H1 (cell line): ENCODE measurements at regions not wholly inside any gene's neighbourhood (a gene's known extent, or its start where the extent isn't known, plus 50 kb on each side); places are given as distances from the start of the nearest gene placed in this dataset.

ENCODE experiments used
- CTCF ChIP-seq, 3 experiments: IDR thresholded peaks; 1 replicate in 2 of 3; 2 replicates in 1 of 3; pipeline versions ENCODE4 v1.5.1 to v1.6.1; 2011; ENCODE audit warnings: low read length in 3 of 3, mild to moderate bottlenecking in 3 of 3, inconsistent platforms in 2 of 3, low read depth in 1 of 3, moderate library complexity in 1 of 3; ENCODE audit not compliant: insufficient read depth in 1 of 3; ENCODE audit errors: control extremely low read depth in 1 of 3
- GTF2F1 ChIP-seq: IDR thresholded peaks from 2 replicates; pipeline ENCODE4 v1.6.1; 2012; ENCODE audit warnings: low read depth, low read length, improper control_type of control experiment, borderline replicate concordance
- TF ChIP-seq, protein P1 (sequence below): IDR thresholded peaks from 2 replicates; pipeline ENCODE4 v1.6.1; 2012; ENCODE audit warnings: inconsistent platforms

DNA sequence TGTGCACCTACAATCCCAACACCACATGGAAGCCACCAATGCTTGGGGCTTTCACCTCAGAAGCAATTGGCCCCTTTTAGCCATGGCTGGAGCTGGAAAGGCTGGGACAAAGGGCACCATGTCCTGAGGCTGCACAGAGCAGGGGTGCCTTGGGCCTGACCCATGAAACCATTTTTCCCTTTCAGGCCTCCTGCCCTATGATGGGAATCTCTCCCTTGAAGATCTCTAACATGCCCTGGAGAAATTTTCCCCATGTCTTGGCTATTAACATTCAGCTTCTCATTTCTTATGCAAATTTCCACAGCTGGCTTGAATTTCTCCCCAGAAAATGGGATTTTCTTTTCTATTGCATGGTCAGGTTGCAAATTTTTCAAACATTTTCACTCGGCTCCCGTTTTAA, 823.6 kb downstream of the GALC start (continued):
- TF ChIP-seq CTCF (IDR thresholded peaks at IDR 0.05; ENCODE audit: control extremely low read depth in 1 of 3, insufficient read depth in 1 of 3, low read depth in 1 of 3, low read length in 3 of 3): no peak
- TF ChIP-seq, protein P1, sequence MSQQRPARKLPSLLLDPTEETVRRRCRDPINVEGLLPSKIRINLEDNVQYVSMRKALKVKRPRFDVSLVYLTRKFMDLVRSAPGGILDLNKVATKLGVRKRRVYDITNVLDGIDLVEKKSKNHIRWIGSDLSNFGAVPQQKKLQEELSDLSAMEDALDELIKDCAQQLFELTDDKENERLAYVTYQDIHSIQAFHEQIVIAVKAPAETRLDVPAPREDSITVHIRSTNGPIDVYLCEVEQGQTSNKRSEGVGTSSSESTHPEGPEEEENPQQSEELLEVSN: no peak
- TF ChIP-seq GTF2F1: no peak
